ENCODE measurements at regions not wholly inside any gene's neighbourhood (a gene's known extent, or its start where the extent isn't known, plus 50 kb on each side); places are given as distances from the start of the nearest gene placed in this dataset.

- DNase-seq, result no peak
- H3K4me1 Mint-ChIP-seq (ENCODE audit: low read depth), result peaks cover 7% of the 10 kb centered on the region
Measured at GRCh38 chr1:10864776-10865175, 68.3 kb upstream of the CASZ1 start.

GRCh38 chr1:10865518-10866320, 69.3 kb upstream of the CASZ1 start:
- Mint-ChIP-seq H3K36me3 (ENCODE audit: low read depth) (no peaks in the 10 kb centered on the region), H3K4me1 (ENCODE audit: low read depth) (peaks cover 7% of the 10 kb centered on the region), H3K27me3 (ENCODE audit: insufficient read depth) (peaks cover 51% of the 10 kb centered on the region), H3K27ac (no peak overlapping the region), H3K4me3 (0 out of 2 replicates have a peak overlapping the region, but pooled peaks have one; percentile 22), H3K9me3 (no peaks in the 10 kb centered on the region)
- TF ChIP-seq, protein P1, sequence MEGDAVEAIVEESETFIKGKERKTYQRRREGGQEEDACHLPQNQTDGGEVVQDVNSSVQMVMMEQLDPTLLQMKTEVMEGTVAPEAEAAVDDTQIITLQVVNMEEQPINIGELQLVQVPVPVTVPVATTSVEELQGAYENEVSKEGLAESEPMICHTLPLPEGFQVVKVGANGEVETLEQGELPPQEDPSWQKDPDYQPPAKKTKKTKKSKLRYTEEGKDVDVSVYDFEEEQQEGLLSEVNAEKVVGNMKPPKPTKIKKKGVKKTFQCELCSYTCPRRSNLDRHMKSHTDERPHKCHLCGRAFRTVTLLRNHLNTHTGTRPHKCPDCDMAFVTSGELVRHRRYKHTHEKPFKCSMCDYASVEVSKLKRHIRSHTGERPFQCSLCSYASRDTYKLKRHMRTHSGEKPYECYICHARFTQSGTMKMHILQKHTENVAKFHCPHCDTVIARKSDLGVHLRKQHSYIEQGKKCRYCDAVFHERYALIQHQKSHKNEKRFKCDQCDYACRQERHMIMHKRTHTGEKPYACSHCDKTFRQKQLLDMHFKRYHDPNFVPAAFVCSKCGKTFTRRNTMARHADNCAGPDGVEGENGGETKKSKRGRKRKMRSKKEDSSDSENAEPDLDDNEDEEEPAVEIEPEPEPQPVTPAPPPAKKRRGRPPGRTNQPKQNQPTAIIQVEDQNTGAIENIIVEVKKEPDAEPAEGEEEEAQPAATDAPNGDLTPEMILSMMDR (IDR thresholded peaks at IDR 0.05), result no peak
- DNase-seq, result no peak

More at GRCh38 chr1:10864776-10865175, 68.3 kb upstream of the CASZ1 start:
- peaks cover 51% of the 10 kb centered on the region for H3K27me3 Mint-ChIP-seq (ENCODE audit: insufficient read depth)
- no peaks in the 10 kb centered on the region for H3K9me3 Mint-ChIP-seq
- no peaks in the 10 kb centered on the region for H3K36me3 Mint-ChIP-seq (ENCODE audit: low read depth)
- TF ChIP-seq, protein P1 (IDR thresholded peaks at IDR 0.05), result no peak
- H3K27ac Mint-ChIP-seq, result no peak overlapping the region
- H3K4me3 Mint-ChIP-seq, result no peak overlapping the region

- Mint-ChIP-seq H3K27ac (no peak overlapping the region), H3K27me3 (ENCODE audit: insufficient read depth) (peaks cover 53% of the 10 kb centered on the region), H3K36me3 (ENCODE audit: low read depth) (no peaks in the 10 kb centered on the region), H3K9me3 (no peaks in the 10 kb centered on the region), H3K4me3 (peak overlapping the region; percentile 86), H3K4me1 (ENCODE audit: low read depth) (peaks cover 7% of the 10 kb centered on the region)
- TF ChIP-seq, protein P1 (IDR thresholded peaks at IDR 0.05), result no peak
- DNase-seq, result no peak
Measured at GRCh38 chr1:10866321-10867093, 70.1 kb upstream of the CASZ1 start.

DNA sequence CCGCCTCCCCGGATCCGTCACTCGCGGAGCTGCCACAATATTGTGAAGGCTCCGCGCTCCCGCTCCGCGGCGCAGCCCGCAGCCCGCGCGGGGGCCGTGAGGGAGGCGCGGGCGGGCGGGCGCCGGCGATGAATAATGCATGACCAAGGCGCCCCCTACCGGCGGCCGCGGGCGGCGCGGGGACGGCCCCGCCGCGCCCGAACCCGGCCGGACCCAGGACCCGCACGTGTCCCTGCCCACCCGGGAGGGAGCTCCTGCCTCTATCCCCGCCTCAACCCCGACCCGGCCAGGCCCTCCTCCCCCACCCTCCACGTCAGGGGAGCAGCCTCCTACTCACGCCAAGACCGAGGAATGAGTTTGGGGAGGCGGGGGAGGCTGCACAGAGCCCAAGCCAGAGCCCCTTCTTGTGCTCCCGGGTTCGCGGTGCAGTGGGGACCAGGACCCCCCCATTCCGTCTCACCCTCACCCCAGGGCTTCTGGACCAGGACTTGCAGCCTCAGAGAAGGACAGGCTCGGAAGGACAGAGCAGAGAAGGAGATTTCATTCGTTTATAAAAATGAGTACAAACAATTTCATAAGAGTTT, 70.8 kb upstream of the CASZ1 start:
- Mint-ChIP-seq H3K36me3 (ENCODE audit: low read depth) (no peaks in the 10 kb centered on the region), H3K27me3 (ENCODE audit: insufficient read depth) (peaks cover 54% of the 10 kb centered on the region), H3K4me1 (ENCODE audit: low read depth) (peaks cover 7% of the 10 kb centered on the region), H3K9me3 (no peaks in the 10 kb centered on the region), H3K27ac (no peak overlapping the region), H3K4me3 (peak overlapping the region; percentile 73)
- DNase-seq, result no peak
- TF ChIP-seq, protein P1 (IDR thresholded peaks at IDR 0.05), result peak; percentile 89

DNA sequence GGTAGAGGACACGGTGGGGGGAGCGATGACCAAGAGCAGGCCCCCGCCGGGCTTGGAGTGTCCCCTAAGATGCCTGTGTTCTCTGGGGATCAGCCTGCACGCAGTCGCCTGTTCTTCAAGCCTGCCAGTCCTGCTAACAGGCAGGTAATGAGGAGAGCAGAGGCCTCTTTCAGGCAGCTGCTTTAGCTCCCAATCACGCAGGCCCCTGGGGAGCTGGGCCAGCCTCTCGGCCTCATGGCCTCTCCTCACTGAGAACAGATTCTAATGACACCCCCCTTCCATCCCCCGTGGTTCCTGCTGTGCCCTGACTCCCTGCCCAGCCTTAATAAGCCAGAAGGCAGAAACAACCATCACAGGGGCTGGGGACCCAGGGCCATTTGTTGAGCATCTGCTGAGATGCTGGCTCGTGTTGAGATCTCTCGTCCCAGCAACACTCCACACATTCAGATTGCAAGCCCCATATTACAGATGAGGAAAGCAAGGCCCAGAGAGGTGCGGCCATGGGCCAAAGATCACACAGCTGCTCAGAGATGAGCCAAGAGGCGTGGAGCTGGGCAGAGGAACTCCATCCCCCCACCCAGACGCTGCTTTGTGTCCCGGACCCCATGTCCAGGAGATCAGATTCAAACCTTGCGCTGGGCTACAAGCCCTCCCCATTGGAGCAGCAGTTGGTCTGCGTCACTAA, 71.6 kb upstream of the CASZ1 start:
- Mint-ChIP-seq H3K4me1 (ENCODE audit: low read depth) (peaks cover 7% of the 10 kb centered on the region), H3K27ac (no peak overlapping the region), H3K27me3 (ENCODE audit: insufficient read depth) (peaks cover 46% of the 10 kb centered on the region), H3K9me3 (no peaks in the 10 kb centered on the region), H3K36me3 (ENCODE audit: low read depth) (no peaks in the 10 kb centered on the region), H3K4me3 (peak overlapping the region; percentile 73; the same call in 1 of the 2 replicates)
- DNase-seq, result no peak
- TF ChIP-seq, protein P1 (IDR thresholded peaks at IDR 0.05), result no peak

Measured in HFFc6 (cell line).